ENCODE measurements at regions not wholly inside any gene's neighbourhood (a gene's known extent, or its start where the extent isn't known, plus 50 kb on each side); places are given as distances from the start of the nearest gene placed in this dataset.

- TF ChIP-seq ATF3 (CRISPR knock-in tag; conservative IDR thresholded peaks at IDR 0.05) (no peak), ESRRA (CRISPR knock-in tag; IDR thresholded peaks at IDR 0.05; ENCODE audit: borderline replicate concordance) (no peak), ZNF232 (CRISPR knock-in tag; IDR thresholded peaks at IDR 0.05) (no peak), ZBTB43 (CRISPR knock-in tag; IDR thresholded peaks at IDR 0.05) (no peak)
Measured at GRCh38 chr5:25412116-25412661, 767.4 kb upstream of the CDH10 start.

All from WTC11 (cell line).